GM18507 (cell line): ENCODE measurements at regions not wholly inside any gene's neighbourhood (a gene's known extent, or its start where the extent isn't known, plus 50 kb on each side); places are given as distances from the start of the nearest gene placed in this dataset.

Experiments
- DNase-seq: peaks from one replicate; pipeline ENCODE4 v3.0.0; 2011; ENCODE audit warnings: low read depth; ENCODE audit not compliant: insufficient read length; ENCODE audit errors: extremely low spot score
- FAIRE-seq: peaks from 2 replicates; lab custom pipeline; 2011; peaks lifted over from hg19 to GRCh38; lab: Jason Lieb, UNC

- DNase-seq (no peak), FAIRE-seq (no peak)
Observed at GRCh38 chr3:175890066-175890465, 1030.9 kb downstream of the NAALADL2 start.

- FAIRE-seq, result no peak
- DNase-seq, result no peak
Observed at GRCh38 chr3:175885231-175885766, 1026.2 kb downstream of the NAALADL2 start.

DNA sequence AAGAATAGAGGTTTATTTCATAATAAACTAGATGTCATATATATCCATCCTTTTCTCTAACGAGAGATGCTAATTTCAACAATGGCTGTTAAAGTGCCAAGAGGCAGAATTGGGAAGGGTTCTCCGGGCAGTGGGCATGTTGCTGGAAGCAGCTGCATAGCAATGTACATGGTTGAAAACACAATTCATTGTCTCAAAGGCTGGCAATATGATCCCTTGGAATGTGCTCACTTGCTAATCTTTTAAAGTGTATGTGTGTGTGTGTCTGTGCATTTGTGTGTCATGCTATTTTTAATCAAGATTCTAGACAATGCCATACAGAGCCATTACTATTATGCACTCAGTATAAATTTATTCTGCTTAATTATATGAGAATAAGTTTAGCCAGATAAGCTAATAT is 1020.3 kb downstream of the NAALADL2 start:
- no peak for FAIRE-seq
- no peak for DNase-seq

- DNase-seq (no peak), FAIRE-seq (no peak)
Observed at GRCh38 chr3:175869404-175869803, 1010.3 kb downstream of the NAALADL2 start.

DNA sequence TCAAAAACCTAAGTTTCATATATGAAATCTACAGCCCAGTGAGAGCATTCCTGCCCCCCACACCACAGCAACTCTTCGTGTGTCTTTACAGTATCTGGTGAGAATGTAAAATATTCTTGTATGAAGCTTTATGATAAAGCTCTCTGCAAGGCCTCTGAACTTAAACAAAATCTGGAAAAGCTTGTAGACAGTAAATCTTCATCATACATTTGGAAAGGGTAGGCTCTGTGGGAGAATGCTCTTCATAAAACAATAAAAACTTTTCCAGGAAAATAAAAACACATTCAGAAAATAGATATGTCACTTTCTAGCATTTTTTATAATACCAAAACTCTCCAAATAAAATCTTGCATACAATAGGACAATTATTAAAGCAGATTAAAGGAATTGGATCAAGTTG is 1009.5 kb downstream of the NAALADL2 start:
- DNase-seq (no peak), FAIRE-seq (no peak)

- no peak for FAIRE-seq
Observed at GRCh38 chr3:175865724-175866123, 1006.6 kb downstream of the NAALADL2 start.

GRCh38 chr3:175861916-175862315 is 1002.8 kb downstream of the NAALADL2 start:
- FAIRE-seq, result no peak
- no peak for DNase-seq

More at GRCh38 chr3:175865724-175866123, 1006.6 kb downstream of the NAALADL2 start:
- no peak for DNase-seq
